Keratinocyte (primary cell): ENCODE measurements at regions not wholly inside any gene's neighbourhood (a gene's known extent, or its start where the extent isn't known, plus 50 kb on each side); places are given as distances from the start of the nearest gene placed in this dataset.

Experiments used
- DNase-seq: peaks from one replicate; pipeline ENCODE4 v3.0.0-alpha.2; 2011; ENCODE audit warnings: low read depth, missing footprints, low spot score
- FAIRE-seq: peaks from 2 replicates; lab custom pipeline; 2011; peaks lifted over from hg19 to GRCh38; lab: Jason Lieb, UNC
- H2AFZ ChIP-seq: 2 replicates; pipeline ENCODE4 v1.6.0; 2012; ENCODE audit warnings: low read length, control low read depth, inconsistent platforms; ENCODE audit not compliant: control insufficient read depth
- H3K27ac ChIP-seq: 2 replicates; pipeline ENCODE4 v1.5.1; 2011; ENCODE audit warnings: low read length; ENCODE audit not compliant: control insufficient read depth, insufficient read depth
- H3K27me3 ChIP-seq: 3 replicates; pipeline ENCODE4 v1.6.0; 2011; ENCODE audit warnings: low read length; ENCODE audit not compliant: control insufficient read depth, insufficient read depth; ENCODE audit errors: extremely low read depth
- H3K36me3 ChIP-seq, 2 experiments: 2 replicates in 1 of 2; 3 replicates in 1 of 2; pipeline ENCODE4 v1.5.1; 2011; ENCODE audit warnings: low read length in 2 of 2, mild to moderate bottlenecking in 1 of 2; ENCODE audit not compliant: control insufficient read depth in 2 of 2, insufficient read depth in 2 of 2; ENCODE audit errors: extremely low read depth in 1 of 2
- H3K4me1 ChIP-seq: 3 replicates; pipeline ENCODE4 v1.5.1; 2011; ENCODE audit warnings: low read length; ENCODE audit not compliant: control insufficient read depth, insufficient read depth; ENCODE audit errors: extremely low read depth
- H3K4me2 ChIP-seq: 3 replicates; pipeline ENCODE4 v1.6.0; 2011; ENCODE audit warnings: low read depth, low read length; ENCODE audit not compliant: control insufficient read depth, insufficient read depth; ENCODE audit errors: extremely low read depth
- H3K4me3 ChIP-seq, 3 experiments: fragments of 200-600 bp in 1 of 3; sonication (generic) in 1 of 3; 2 replicates in 2 of 3; 3 replicates in 1 of 3; pipeline ENCODE4 v1.5.1; 2011 to 2016; ENCODE audit warnings: low read length in 3 of 3, mild to moderate bottlenecking in 3 of 3, control low read depth in 2 of 3, inconsistent platforms in 1 of 3, low read depth in 1 of 3, mixed read lengths in 1 of 3, mixed run types in 1 of 3, moderate library complexity in 1 of 3; ENCODE audit not compliant: control insufficient read depth in 2 of 3, insufficient read depth in 2 of 3; ENCODE audit errors: extremely low read depth in 1 of 3
- H3K79me2 ChIP-seq: 2 replicates; pipeline ENCODE4 v1.6.0; 2012; ENCODE audit warnings: low read length; ENCODE audit not compliant: control insufficient read depth, insufficient read depth
- H3K9ac ChIP-seq: 3 replicates; pipeline ENCODE4 v1.6.0; 2011; ENCODE audit warnings: low read length; ENCODE audit not compliant: control insufficient read depth, insufficient read depth; ENCODE audit errors: extremely low read depth
- H3K9me1 ChIP-seq: 3 replicates; pipeline ENCODE4 v1.6.0; 2011; ENCODE audit warnings: low read length; ENCODE audit not compliant: control insufficient read depth, insufficient read depth; ENCODE audit errors: extremely low read depth
- H3K9me3 ChIP-seq: 2 replicates; pipeline ENCODE4 v1.5.1; 2012; ENCODE audit warnings: low read depth, low read length; ENCODE audit not compliant: control insufficient read depth
- H4K20me1 ChIP-seq: 3 replicates; pipeline ENCODE4 v1.6.0; 2011; ENCODE audit warnings: low read length; ENCODE audit not compliant: control insufficient read depth, insufficient read depth; ENCODE audit errors: extremely low read depth
- CTCF ChIP-seq, 3 experiments: IDR thresholded peaks in 1 of 3; conservative IDR thresholded peaks in 1 of 3; optimal IDR thresholded peaks in 1 of 3; 2 replicates in 2 of 3; 3 replicates in 1 of 3; pipeline versions ENCODE3 to v1.5.1; 2011; ENCODE audit warnings: low read length in 3 of 3, mild to moderate bottlenecking in 3 of 3, moderate library complexity in 2 of 3, control low read depth in 1 of 3, inconsistent platforms in 1 of 3; ENCODE audit not compliant: insufficient read depth in 2 of 3; ENCODE audit errors: extremely low read depth in 1 of 3
- EZH2 ChIP-seq: IDR thresholded peaks from one replicate; pipeline ENCODE4 v1.6.1; 2012; ENCODE audit warnings: inconsistent platforms, mild to moderate bottlenecking, low read length, moderate library complexity
- dilution Hi-C: fragments of 300-500 bp; cut with MboI; formaldehyde crosslinking; loops from one replicate; pipeline ENCODE4 v1.7.0; 2020; ENCODE audit warnings: low sequenced_read_pairs; ENCODE audit not compliant: extremely low pct_ligation_motif_present

- TF ChIP-seq CTCF (optimal IDR thresholded peaks at IDR 0.05 in 1 of 3, IDR thresholded peaks at IDR 0.05 in 1 of 3, conservative IDR thresholded peaks at IDR 0.05 in 1 of 3; ENCODE audit: extremely low read depth in 1 of 3, insufficient read depth in 2 of 3, low read length in 3 of 3) (no peak), EZH2 (no peak)
- H3K27me3 ChIP-seq, result no peaks in the 10 kb centered on the region
- H3K4me1 ChIP-seq, result peaks cover 18% of the 10 kb centered on the region
- dilution Hi-C loops, result no loop called here
- no peaks in the 10 kb centered on the region for H3K9me3 ChIP-seq
- H3K79me2 ChIP-seq, result no peaks in the 10 kb centered on the region
- no peaks in the 10 kb centered on the region for H4K20me1 ChIP-seq
- FAIRE-seq (no peak), DNase-seq (no peak)
- no peak overlapping the region for H3K4me2 ChIP-seq
- H3K9ac ChIP-seq, result no peak overlapping the region
- H3K27ac ChIP-seq, result no peak overlapping the region
- no peaks in the 10 kb centered on the region for H3K36me3 ChIP-seq
- no peaks in the 10 kb centered on the region for H3K9me1 ChIP-seq
- no peak overlapping the region for H3K4me3 ChIP-seq
- H2AFZ ChIP-seq, result no peak overlapping the region
Observed at GRCh38 chr15:36430726-36431265, 148.6 kb upstream of the CDIN1 start.

DNA sequence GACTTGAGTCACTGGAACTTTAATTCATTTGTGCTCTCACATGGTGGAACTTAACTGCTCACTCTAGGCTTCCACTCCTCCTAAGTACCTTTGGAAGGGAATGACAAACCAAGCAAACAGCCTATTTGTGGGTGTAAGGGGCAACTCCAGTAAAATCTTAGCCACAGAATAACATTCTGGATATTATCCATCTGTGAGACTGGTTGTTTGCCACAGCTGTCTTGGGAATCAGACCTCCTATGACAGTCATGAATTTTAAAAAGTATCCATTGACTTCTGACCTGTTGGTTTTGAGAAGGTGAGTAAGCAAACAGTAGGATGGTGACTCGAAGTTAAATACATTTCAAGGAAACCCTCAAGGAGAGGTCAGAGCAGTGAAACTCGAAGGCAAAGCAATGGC is 147.3 kb upstream of the CDIN1 start:
- no peak for DNase-seq
- Histone ChIP-seq H3K36me3 (no peaks in the 10 kb centered on the region), H3K9me1 (no peaks in the 10 kb centered on the region), H3K27me3 (no peaks in the 10 kb centered on the region), H3K9ac (no peak overlapping the region), H2AFZ (peak overlapping the region; percentile 34), H3K79me2 (no peaks in the 10 kb centered on the region), H3K4me3 (no peak overlapping the region), H3K4me1 (peaks cover 18% of the 10 kb centered on the region), H3K27ac (no peak overlapping the region), H3K9me3 (no peaks in the 10 kb centered on the region), H3K4me2 (no peak overlapping the region), H4K20me1 (no peaks in the 10 kb centered on the region)
- dilution Hi-C loops, result no loop called here
- TF ChIP-seq CTCF (optimal IDR thresholded peaks at IDR 0.05 in 1 of 3, IDR thresholded peaks at IDR 0.05 in 1 of 3, conservative IDR thresholded peaks at IDR 0.05 in 1 of 3; ENCODE audit: extremely low read depth in 1 of 3, insufficient read depth in 2 of 3, low read length in 3 of 3) (no peak), EZH2 (no peak)
- FAIRE-seq, result no peak
